Neural crest cell (in vitro differentiated cells): ENCODE measurements at regions not wholly inside any gene's neighbourhood (a gene's known extent, or its start where the extent isn't known, plus 50 kb on each side); places are given as distances from the start of the nearest gene placed in this dataset.

Source experiments
- DNase-seq: peaks from one replicate; pipeline ENCODE4 v3.0.0; 2021; ENCODE audit warnings: low read depth, mixed read lengths, low spot score
- H3K27ac Mint-ChIP-seq: one replicate; pipeline ENCODE4 v1.8.0; 2021; ENCODE audit warnings: mild to moderate bottlenecking, mixed read lengths; ENCODE audit not compliant: unreplicated experiment
- H3K27me3 Mint-ChIP-seq: 2 replicates; pipeline ENCODE4 v1.8.0; 2021; ENCODE audit warnings: low read depth, mild to moderate bottlenecking, mixed read lengths
- H3K36me3 Mint-ChIP-seq: 2 replicates; pipeline ENCODE4 v1.8.0; 2021; ENCODE audit warnings: low read depth, mild to moderate bottlenecking, mixed read lengths
- H3K4me1 Mint-ChIP-seq: 2 replicates; pipeline ENCODE4 v1.8.0; 2021; ENCODE audit warnings: mixed read lengths
- H3K4me3 Mint-ChIP-seq: one replicate; pipeline ENCODE4 v1.8.0; 2021; ENCODE audit warnings: mild to moderate bottlenecking, mixed read lengths
- H3K9me3 Mint-ChIP-seq: 2 replicates; pipeline ENCODE4 v1.8.0; 2021; ENCODE audit warnings: mixed read lengths
- CTCF ChIP-seq: fragments of 200-600 bp; sonication (generic); conservative IDR thresholded peaks from 2 replicates; pipeline ENCODE4 v1.5.0; 2021; ENCODE audit warnings: antibody characterized with exemption, mild to moderate bottlenecking

GRCh38 chr12:114735680-114736374, 51.9 kb upstream of the TBX3 start:
- DNase-seq, result no peak
- H3K36me3 Mint-ChIP-seq, result peaks cover 4% of the 10 kb centered on the region
- peaks cover 5% of the 10 kb centered on the region for H3K4me1 Mint-ChIP-seq
- peaks cover 3% of the 10 kb centered on the region for H3K9me3 Mint-ChIP-seq
- no peaks in the 10 kb centered on the region for H3K27me3 Mint-ChIP-seq
- H3K27ac Mint-ChIP-seq, result no peak overlapping the region
- H3K4me3 Mint-ChIP-seq, result no peak overlapping the region
- no peak for TF ChIP-seq CTCF

- TF ChIP-seq CTCF, result no peak
- Mint-ChIP-seq H3K9me3 (peaks cover 3% of the 10 kb centered on the region), H3K27ac (no peak overlapping the region), H3K36me3 (peaks cover 4% of the 10 kb centered on the region), H3K4me3 (no peak overlapping the region), H3K27me3 (no peaks in the 10 kb centered on the region), H3K4me1 (peaks cover 5% of the 10 kb centered on the region)
- DNase-seq, result no peak
These were observed 51.0 kb upstream of the TBX3 start for GRCh38 chr12:114735011-114735410.

- Mint-ChIP-seq H3K27me3 (no peaks in the 10 kb centered on the region), H3K36me3 (peaks cover 4% of the 10 kb centered on the region), H3K4me1 (peaks cover 5% of the 10 kb centered on the region), H3K27ac (no peak overlapping the region), H3K4me3 (no peak overlapping the region), H3K9me3 (peaks cover 3% of the 10 kb centered on the region)
- no peak for TF ChIP-seq CTCF
- DNase-seq, result no peak
These were observed 49.9 kb upstream of the TBX3 start for GRCh38 chr12:114733919-114734318.
